Stimulated activated CD4-positive, alpha-beta T cell treated with anti-CD3 and anti-CD28 coated beads, Interleukin-4, amount 100 ng/mL, for 4 hours (primary cell): ENCODE measurements at regions not wholly inside any gene's neighbourhood (a gene's known extent, or its start where the extent isn't known, plus 50 kb on each side); places are given as distances from the start of the nearest gene placed in this dataset.

Source experiments
- DNase-seq, 2 experiments: peaks; one replicate each; pipeline ENCODE4 v3.0.0-alpha.2; 2020

DNA sequence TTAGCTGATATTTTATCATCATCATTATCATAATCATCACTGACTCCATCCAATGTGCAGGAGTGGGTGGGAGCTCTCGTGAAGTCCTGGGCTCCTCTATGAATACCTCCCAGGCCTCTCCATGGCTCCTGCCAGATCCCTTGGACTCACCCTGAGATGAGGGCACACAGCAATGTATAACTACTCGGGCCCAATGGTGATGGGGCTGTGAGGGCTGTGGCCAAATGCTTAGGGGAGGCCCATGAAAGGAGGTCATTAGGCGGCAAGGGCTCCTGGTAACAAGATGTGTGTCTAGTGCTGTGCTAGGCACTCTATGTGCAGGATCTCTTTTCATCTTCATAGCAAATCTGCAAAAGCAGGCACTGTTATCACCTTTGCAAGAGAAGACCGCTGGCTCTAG lies 270.9 kb downstream of the GLRX3 start:
- no peak for DNase-seq

DNA sequence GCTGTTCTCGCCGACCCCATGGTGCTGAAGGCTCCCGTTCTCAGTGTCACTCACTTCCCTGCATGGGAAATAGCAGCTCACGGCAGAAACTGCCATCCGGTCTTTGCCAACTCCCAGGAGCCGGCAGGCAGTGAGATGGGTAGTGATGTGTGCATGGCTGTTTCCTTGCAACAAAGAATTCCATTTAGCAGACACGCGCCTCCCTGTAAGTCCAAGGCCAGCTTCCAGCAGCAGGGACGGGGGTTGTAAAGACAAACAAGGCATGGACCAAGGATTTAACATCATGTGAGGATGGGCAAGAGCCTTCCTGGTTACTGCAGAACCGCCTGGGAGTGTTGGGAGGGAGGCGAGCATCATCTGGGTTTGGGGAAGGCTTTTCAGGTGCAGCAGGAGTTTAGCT lies 273.1 kb downstream of the GLRX3 start:
- no peak for DNase-seq

DNA sequence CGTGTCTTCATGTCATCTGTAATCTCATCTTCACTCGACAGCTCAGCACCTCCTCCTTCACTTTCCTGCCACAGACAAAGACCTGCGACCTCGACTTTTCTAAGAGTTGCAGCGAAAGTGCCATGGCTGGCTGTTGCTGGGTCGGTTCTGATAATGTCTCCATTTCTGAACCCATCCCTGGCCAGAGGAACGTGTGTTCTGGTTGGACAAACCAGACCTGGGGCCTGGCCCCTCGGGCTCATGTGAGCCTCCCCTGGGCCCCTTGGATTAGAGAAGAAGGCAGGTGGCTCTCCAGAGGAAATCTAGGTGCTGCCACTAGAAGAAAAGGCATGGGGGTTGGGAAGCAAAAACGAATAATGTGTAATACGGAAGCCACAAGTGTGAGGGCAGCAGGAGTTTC lies 273.7 kb downstream of the GLRX3 start:
- no peak for DNase-seq

DNA sequence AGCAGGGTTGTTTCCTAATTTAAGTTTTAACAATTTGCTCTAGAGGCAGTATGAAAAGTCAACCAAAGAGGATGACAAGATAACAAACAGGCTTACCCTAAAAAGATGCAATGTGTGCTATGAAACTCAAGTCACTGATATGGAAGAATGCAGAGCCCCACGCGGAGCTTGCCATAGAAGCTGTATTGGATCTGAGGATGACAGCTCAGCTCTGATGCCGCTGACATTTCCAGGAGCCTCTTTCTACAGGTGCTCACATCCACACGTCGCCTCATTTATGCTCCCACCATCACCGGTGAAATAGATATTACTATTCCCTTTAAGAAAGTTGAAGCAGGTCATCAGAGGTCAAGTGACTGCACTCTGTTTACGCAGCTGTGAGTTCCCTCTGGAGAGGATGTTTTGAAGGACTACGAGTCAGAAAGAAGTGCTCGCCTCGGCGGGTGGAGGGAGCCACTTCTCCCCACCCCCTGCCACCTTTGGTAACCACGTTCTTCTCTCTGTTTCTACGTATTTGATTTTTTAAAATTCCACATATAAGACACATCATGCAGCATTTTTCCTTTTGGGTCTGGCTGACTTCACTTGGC lies 275.4 kb downstream of the GLRX3 start:
- DNase-seq, result no peak

DNA sequence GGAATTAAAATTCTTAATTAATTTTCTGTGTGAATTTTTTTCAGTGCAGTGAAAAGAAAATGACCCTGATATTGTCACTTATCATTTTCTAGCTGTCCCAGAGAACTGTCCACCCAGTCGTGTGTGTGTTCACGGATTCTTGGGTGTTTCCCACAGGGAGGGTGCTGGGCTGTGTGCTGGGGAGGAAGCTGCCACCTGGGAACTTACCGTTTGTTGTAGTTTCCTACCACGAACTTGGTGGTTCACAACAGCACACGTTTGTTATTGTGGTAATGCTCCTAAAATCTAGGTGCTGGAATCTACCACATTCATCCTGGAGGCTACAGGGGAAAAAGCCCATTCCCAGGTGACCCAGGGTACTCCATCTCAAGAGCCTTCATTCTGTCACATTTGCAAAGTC lies 276.1 kb downstream of the GLRX3 start:
- no peak for DNase-seq

DNA sequence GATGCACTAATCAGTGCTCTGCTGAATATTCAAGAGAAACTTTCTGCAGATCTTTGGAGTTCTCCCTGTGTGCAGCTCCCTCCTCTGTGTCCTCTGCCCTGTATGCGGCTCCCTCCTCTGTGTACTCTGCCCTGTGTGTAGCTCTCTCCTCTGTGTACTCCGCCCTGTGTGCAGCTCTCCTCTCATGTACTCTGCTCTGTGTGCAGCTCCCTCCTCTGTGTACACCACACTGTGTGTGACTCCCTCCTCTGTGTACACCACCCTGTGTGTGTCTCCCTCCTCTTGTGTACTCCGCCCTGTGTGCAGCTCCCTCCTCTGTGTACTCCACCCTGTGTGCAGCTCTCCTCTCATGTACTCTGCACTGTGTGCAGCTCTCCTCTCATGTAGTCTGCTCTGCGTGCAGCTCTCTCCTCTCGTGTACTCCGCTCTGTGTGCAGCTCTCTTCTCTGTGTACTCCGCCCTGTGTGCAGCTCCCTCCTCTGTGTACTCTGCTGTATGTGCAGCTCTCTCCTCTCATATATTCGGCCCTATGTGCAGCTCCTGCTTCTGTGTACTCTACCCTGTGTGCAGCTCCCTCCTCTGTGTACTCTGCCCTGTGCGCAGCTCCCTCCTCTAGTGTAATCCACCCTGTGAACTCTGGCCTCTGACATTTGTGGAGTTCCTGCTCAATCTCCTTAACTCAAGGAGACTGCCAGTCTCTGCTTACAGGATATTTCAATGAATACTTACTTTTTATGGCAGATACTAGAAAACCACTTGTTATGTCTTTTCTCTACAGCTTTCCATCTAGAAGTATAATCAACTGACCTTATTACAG lies 280.4 kb downstream of the GLRX3 start:
- DNase-seq, result no peak

DNA sequence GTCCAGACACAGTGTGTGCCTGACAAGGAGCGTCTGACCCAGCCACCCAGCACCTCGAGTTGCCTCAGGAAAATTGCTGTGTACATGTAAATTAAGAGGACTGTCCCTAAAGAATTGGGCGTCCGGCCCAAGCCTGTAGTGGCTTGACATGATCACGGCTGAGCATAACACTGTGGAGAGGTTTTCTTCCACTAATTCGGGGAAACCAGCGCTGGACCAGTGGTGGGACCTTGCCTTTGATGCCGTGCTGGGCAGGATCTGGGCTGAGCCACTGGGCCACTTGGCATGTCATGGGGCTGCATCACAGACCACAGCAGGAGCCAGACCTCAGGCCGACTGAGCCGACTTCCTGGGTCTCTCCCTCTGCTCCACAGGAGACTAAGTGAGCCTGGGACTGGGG lies 282.5 kb downstream of the GLRX3 start:
- no peak for DNase-seq

DNA sequence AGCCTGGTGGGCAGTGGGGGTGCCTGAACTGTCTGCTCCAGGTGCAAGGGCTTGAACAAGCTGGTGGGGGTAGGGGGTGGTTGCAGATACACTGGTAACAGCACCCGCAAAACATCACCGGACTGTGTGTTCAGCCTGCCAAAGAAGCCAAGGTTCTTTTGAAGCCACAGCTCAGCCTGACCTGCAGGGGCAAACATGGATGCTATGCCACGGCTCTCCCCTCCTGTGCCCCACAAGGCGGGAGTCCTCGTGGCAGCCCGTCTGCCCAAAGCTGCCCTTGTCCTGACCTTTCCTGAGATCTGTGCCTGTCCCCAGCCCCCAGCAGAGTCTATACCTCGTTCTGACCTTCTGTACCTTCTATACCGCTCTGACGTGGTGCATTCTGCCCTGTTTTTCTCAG lies 285.7 kb downstream of the GLRX3 start:
- DNase-seq, result no peak

DNA sequence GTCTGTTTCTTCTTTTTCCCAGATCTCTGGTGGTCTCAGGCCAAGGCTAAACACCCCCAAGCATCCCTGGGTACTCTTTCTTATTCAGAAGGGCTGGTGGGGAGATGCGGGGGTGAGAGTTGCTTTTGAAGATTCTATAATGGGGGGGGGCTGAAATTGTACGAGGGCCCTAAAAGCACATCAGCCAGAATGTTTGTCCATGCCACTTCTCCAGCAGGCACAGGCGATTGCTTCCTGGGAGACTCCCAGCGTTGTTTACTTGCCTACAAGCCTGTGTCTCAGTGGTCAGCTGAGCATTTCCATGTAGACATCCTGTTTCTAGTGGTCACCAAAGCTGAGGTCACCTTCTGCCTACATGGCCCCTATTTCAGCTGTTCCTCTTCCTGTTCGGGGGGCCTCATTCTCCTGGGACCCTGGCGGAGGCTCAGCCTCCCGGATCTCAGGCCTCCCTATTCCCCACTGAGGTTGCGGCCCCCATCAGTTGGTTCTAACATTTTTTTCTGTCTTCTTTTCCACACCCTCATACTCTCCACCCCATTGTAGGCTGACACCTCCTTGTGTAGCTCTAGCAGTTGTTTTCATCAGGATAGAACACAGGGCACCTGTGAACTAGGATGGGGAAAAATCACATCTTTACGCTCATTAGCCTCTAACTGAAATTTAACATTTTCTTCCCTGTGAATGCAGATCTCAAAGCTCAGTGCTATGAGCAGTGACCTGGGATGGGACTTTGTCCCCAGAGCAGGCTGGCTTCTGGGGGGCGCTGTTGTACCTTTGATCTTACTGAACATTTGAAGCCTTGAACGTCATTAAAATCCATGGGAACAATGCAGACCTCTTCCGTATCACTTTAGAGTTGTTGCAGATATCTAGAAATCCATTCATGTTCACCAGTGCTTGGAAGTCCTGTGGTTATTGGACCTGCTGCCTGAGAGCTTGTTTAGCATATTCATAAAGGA lies 286.5 kb downstream of the GLRX3 start:
- DNase-seq, result no peak

DNA sequence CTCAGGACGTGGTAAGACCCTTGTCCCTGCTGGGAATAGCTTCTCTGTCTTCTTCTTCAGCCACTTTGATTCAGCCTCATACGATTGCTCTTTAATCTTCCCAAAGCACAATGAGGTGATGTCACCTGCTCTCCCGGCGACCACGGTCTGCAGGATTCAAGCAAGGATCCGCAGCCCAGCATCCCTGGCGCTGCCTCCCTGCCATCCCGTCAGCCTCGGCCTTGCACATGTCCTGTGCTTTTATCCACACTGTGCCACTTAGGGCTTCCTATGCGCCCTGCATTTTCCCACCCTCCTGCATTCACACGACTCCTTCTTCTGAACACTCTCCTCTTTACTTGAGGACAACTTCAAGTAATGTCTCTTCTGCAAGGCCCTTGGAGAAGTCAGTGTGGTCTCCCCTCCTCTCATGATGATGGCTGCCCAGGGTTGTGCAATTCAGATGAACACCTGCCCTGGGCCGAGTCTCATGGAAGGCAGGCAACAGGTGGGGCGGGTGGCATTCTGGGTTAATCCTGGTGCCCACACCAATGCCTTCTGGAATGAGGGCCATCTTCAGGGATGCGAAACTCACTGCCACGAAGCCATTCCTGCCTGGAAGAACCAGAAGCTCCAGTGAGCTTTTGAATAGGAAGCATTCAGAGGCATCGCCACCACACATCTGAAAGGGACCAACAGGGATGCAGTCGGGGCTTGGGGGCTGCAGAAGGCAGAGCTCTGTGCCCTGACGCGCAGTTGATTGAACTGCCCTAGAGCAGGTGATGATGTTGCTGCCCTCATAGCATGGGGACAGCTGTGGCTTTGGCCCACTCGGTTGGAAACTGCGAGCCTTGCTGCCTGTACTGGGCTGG lies 287.5 kb downstream of the GLRX3 start:
- DNase-seq, result no peak

DNA sequence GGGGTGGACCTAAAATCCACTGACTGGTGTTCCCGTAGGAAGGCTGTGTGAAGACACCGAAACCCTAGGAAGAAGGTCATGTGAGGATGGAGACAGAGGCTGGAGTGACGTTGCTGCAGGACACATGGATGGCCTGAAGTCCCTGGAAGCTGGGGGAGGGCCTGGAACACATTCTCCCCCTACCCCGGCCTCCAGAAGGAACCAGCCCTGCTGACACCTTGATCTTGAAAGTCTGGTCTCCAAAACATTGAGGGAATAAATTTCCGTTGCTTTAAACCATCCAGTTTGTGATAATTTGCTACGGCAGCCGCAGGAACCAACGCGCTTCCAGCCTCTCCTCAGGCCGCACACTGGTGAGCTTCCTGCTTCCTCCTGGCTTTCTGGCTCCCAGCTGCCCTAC lies 288.2 kb downstream of the GLRX3 start:
- DNase-seq, result no peak

DNA sequence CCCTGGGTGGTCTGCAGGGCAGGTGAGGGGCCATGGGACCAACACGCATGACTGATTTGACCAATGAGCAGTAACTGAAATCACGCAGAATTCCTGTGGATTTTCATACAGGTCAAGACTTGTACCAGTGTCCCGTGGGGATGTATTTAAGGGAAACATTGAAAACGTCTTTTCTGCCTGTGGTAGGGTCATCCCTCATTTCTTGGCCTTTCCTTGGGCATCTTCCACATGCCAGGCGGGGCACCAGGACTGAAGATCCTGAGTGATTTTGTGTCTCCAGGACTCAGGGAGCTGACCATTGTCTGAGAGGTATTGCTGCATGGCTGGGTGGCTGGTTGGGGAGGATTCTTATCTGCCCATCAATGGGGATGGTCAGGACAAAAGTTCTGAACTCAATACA lies 289.0 kb downstream of the GLRX3 start:
- DNase-seq, result no peak

DNA sequence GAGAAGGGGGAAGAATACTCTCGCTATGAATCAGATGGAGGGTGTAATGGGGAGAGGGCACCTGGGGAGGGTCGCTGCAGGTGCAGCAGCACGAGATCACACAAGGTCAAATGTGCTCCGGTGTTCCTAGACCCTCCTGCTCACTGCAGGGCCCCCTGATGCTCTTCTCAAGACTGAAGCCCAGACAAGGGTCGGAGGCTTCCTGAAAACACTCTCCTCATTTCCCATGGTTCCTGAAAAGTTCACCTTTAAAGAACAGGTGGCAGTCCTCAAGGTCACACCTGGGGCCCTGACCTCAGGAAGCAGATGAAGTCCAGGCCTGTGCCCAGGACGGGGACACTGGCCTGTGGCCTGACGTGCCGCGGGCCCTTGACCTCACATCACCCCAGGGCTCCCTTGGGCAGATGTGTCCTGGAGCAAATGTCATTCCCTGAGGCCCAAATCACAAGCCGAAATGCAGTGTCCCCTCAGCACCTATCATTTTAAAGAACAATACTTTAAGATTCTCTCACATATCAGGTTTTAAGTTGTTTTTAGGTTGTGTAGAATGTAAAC lies 289.8 kb downstream of the GLRX3 start:
- no peak for DNase-seq

DNA sequence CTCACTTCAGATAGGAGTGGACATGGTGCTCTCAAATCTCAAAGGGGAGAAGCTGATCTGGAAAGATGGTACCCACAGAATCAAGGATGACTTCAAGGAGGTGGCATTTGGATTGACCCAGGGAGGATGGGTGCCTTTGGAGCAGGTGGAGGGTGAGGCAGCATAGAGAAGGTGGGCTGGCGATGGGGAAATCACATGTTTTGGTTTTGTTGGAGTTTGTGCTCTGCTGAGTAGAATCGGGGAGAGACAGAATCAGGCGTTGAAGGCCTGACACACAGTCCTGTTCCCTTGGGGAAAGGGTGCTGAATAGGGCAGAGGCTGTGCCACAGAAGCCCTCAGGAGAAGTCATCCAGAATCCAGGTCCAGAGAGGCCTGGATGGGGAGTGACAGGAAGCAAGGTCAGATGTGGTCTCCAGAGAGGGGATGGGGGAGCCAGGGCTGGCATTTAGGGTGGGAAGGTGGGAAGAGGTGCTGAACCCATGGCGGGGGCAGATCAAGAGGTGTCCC lies 291.1 kb downstream of the GLRX3 start:
- DNase-seq, result no peak

DNA sequence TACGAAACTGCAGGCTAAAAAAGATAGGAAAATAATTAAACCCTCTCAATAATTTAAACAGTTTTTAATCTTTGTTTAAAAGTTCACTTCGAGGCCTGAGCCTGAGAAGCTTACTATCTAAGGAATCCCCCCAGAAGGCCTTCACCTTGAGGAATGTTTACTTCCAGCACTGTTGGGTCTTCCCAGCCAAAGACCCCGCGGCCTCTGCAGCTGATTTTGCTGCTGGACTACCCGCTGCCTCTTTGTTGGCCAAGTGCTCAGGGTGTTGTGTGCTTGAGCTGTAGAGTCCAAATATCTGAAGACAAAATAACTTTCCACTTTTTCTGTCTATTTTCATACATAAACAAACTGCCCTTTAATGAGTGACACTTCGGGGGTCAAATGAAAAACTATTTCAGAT lies 292.7 kb downstream of the GLRX3 start:
- no peak for DNase-seq

DNA sequence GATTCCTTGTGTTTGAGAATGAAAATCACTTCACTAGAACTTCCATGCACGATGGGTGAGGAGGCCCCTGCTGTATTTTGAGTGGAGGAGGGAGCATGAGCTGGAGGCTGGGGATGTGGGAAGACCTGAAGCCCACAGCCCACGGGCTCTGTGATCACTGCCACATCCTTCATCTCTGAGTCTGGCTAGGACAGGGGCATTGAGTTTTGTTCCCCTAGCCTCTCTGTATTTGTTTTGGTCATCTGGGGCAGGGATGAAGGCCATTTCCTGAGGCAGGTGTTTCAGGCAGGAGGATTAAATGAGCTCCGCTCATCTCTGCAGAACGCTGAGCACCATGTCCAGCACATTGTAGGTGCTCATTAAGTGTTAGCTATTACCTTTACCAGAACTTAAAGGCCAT lies 293.6 kb downstream of the GLRX3 start:
- no peak for DNase-seq

DNA sequence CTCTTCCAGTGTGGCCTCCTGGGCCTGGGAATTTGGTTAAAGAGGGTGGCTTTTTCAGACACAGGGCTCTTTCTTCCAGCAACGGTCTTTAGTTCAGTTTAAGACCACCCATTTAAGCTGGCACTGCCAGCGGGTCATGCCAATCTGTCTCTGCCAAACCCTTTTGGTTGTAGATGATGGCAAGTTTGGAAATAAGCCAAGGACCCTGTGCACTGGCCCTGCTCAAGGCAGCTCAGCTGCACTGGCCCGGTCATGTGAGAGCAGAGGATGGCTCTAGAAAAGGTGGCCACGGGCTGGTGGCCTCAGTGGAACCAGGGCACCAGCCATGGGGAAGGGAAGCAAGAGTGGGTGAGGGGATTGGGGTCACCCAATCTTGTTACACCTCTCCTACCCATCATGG lies 294.1 kb downstream of the GLRX3 start:
- DNase-seq, result no peak

DNA sequence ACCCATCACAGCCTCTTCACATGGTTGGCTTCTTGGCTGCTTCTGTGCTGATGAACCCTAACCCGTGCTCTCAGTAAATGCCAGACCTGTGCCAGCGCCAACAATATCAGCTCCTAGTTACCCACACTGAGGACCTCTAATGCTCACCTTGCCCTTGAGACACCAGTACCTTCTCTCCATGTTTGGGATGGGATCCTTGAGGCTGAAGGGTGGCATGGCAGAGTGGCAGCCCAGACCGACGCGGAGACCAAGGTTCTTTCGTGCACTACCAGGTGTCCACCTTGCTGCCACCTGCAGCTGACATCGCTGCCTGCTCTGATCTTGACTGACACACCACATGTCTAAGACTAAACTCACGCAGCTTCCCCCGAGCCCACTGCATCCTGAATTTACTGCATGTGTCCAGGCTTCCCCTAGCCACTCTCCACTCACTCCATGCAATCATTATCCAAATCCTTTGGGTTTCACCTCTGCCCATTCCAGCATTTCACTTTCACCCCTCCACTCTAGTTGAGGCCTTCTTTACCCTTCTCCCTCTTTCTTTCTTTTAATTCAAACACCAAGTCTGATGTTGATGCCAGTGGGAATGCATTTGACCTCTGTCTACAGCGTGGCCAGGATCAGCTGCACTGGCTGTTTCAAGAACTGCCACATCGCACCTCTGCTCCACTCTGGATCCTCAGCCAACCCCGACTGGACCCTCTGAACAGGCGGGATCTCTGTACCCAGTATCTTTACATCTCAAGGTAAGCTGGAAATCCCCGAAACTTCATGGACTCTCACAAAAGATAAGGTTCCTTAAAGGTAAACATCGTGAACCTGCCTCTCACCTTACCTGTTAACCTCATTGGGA lies 294.9 kb downstream of the GLRX3 start:
- no peak for DNase-seq

DNA sequence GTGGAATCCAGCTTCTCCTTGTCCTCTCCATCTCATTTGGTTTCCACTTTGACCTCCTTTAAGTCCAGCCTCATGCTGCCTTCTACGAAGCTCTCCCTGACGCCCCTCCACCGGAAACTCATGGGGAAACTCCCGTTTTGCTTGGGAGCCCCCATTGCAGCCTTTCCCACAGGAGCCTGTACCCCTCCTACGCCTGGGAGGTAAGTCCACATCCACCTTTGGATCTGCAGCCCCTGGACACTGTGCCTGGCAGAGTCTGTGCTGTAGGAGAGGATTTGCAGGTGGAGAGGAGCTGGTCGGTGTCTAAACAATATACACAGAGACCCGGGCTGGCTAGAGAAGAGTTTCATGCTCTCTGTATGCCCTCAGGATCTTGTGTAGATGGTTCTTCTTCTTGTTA lies 296.1 kb downstream of the GLRX3 start:
- no peak for DNase-seq

DNA sequence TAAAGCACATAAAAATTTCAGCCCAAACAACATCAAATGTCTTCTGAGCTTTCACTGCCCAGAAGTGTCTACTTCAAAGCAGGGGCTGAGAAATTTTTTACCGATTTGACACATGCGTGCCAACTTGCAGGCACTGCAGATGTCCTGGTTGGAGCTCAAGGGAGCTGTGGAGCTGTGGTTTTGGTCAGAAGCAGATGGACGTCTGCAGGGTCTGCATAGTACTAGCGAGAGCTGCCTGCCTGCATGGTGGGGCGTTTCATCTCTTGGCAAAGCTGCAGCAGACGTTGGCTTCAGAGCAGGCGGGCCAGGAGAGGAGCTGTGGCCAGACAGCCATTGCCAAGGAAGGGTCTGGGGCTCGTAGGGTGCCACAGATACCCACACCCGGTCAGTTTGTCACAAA lies 296.7 kb downstream of the GLRX3 start:
- DNase-seq, result no peak
